WTC11 (cell line): ENCODE measurements at regions not wholly inside any gene's neighbourhood (a gene's known extent, or its start where the extent isn't known, plus 50 kb on each side); places are given as distances from the start of the nearest gene placed in this dataset.

ENCODE experiments used
- ATAC-seq: fragments of 200-7000 bp; cut with Tn5 transposase; 2 replicates; pipeline ENCODE4 v1.10.0; 2021; ENCODE audit warnings: mild to moderate bottlenecking, moderate library complexity
- CTCF ChIA-PET: fragments of 300-600 bp; sonication (Branson Sonifier 250); formaldehyde crosslinking; loops from one replicate; lab custom pipeline; 2021; ENCODE audit warnings: antibody characterized with exemption; lab: Charles Lee
- POLR2A ChIA-PET: fragments of 350-600 bp; sonication (Branson Sonifier 250); formaldehyde crosslinking; loops from one replicate; lab custom pipeline; 2021; ENCODE audit warnings: antibody characterized with exemption; lab: Charles Lee
- DNase-seq: peaks from one replicate; pipeline ENCODE4 v3.0.0; 2021; ENCODE audit warnings: low spot score
- H3K27ac Mint-ChIP-seq: 2 replicates; pipeline ENCODE4 v1.8.0; 2021; ENCODE audit warnings: mixed read lengths
- H3K27me3 Mint-ChIP-seq: 2 replicates; pipeline ENCODE4 v1.8.0; 2021; ENCODE audit warnings: low read depth, mild to moderate bottlenecking, moderate library complexity, mixed read lengths
- H3K36me3 Mint-ChIP-seq: 2 replicates; pipeline ENCODE4 v1.8.0; 2021; ENCODE audit warnings: mixed read lengths
- H3K4me1 Mint-ChIP-seq: 2 replicates; pipeline ENCODE4 v1.8.0; 2022; ENCODE audit warnings: mixed read lengths
- H3K4me3 Mint-ChIP-seq: 2 replicates; pipeline ENCODE4 v1.8.0; 2021; ENCODE audit warnings: mild to moderate bottlenecking, moderate library complexity, mixed read lengths
- H3K9me3 Mint-ChIP-seq: 2 replicates; pipeline ENCODE4 v1.8.0; 2021; ENCODE audit warnings: mixed read lengths
- ATF1 ChIP-seq: sonication (generic); formaldehyde crosslinking; IDR thresholded peaks from 2 replicates; pipeline ENCODE4 v1.8.1; 2023; ENCODE audit warnings: mild to moderate bottlenecking, moderate library complexity, missing genetic modification reagents
- CREM ChIP-seq: sonication (generic); formaldehyde crosslinking; IDR thresholded peaks from 2 replicates; pipeline ENCODE4 v1.8.1; 2022; ENCODE audit warnings: mild to moderate bottlenecking, missing genetic modification reagents, moderate library complexity
- CTCF ChIP-seq: fragments of 200-600 bp; IDR thresholded peaks from 2 replicates; pipeline ENCODE4 v1.8.0; 2022; ENCODE audit warnings: antibody characterized with exemption
- GABPB1 ChIP-seq: sonication (generic); formaldehyde crosslinking; IDR thresholded peaks from 2 replicates; pipeline ENCODE4 v1.8.1; 2023; ENCODE audit warnings: mild to moderate bottlenecking, missing genetic modification reagents
- KAT7 ChIP-seq: sonication (generic); formaldehyde crosslinking; IDR thresholded peaks from 2 replicates; pipeline ENCODE4 v1.8.1; 2023; ENCODE audit warnings: missing genetic modification reagents, mild to moderate bottlenecking, borderline replicate concordance
- MXD4 ChIP-seq: fragments of 250-450 bp; sonication (Bioruptor Pico); IDR thresholded peaks from 2 replicates; pipeline ENCODE4 v1.8.0; 2021; ENCODE audit warnings: mild to moderate bottlenecking, moderate library complexity, borderline replicate concordance
- MYBL2 ChIP-seq: sonication (generic); formaldehyde crosslinking; IDR thresholded peaks from 2 replicates; pipeline ENCODE4 v1.8.1; 2023; ENCODE audit warnings: mild to moderate bottlenecking, moderate library complexity, missing genetic modification reagents
- NR3C1 ChIP-seq: sonication (generic); formaldehyde crosslinking; conservative IDR thresholded peaks from 2 replicates; pipeline ENCODE4 v1.8.1; 2023; ENCODE audit warnings: low read depth, mild to moderate bottlenecking, missing genetic modification reagents
- RELA ChIP-seq: sonication (generic); formaldehyde crosslinking; IDR thresholded peaks from 2 replicates; pipeline ENCODE4 v1.8.1; 2022; ENCODE audit warnings: missing genetic modification reagents, mild to moderate bottlenecking, borderline replicate concordance
- ZNF121 ChIP-seq: sonication (generic); formaldehyde crosslinking; IDR thresholded peaks from 2 replicates; pipeline ENCODE4 v1.8.0; 2023; ENCODE audit warnings: missing genetic modification reagents
- ZNF396 ChIP-seq: fragments of 250-450 bp; sonication (Bioruptor Pico); IDR thresholded peaks from 2 replicates; pipeline ENCODE4 v1.8.0; 2021; ENCODE audit warnings: mild to moderate bottlenecking, moderate library complexity, borderline replicate concordance
- ZNF423 ChIP-seq: fragments of 250-450 bp; sonication (Bioruptor Pico); IDR thresholded peaks from 2 replicates; pipeline ENCODE4 v2.1.2; 2022; ENCODE audit warnings: mild to moderate bottlenecking, moderate library complexity
- ZNF512 ChIP-seq: sonication (generic); formaldehyde crosslinking; IDR thresholded peaks from 2 replicates; pipeline ENCODE4 v1.8.1; 2022; ENCODE audit warnings: missing genetic modification reagents, borderline replicate concordance
- TF ChIP-seq, protein P1 (sequence below): sonication (generic); formaldehyde crosslinking; IDR thresholded peaks from 2 replicates; pipeline ENCODE4 v1.8.1; 2023; ENCODE audit warnings: mild to moderate bottlenecking, missing genetic modification reagents
- TF ChIP-seq, protein P2 (sequence below): sonication (generic); formaldehyde crosslinking; IDR thresholded peaks from 2 replicates; pipeline ENCODE4 v1.8.0; 2022; ENCODE audit warnings: mild to moderate bottlenecking, missing genetic modification reagents
- TF ChIP-seq, protein P3 (sequence below): sonication (generic); formaldehyde crosslinking; IDR thresholded peaks from 2 replicates; pipeline ENCODE4 v1.8.0; 2023; ENCODE audit warnings: mild to moderate bottlenecking, missing genetic modification reagents
- TF ChIP-seq, protein P4 (sequence below): fragments of 250-450 bp; sonication (Bioruptor Pico); IDR thresholded peaks from 2 replicates; pipeline ENCODE4 v1.9.0; 2021; ENCODE audit warnings: mild to moderate bottlenecking, borderline replicate concordance

DNA sequence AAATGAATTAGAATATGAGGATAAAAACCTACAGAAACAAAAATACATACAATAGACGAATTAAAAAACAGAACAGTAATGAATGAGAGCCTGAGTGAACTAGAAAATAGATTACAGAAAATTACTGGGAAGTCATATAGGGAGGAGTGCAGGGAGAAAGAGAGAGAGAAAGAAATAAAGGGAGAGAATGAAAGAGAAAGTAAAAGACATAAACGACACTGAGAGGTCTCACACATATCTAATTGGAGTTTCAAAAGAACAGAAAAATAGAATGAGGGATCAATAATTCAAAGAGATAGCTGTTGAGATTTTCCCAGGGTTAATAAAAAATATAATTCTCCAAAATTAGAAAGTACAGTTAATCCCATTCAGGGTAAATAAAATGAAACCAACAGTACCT, 156.4 kb upstream of the FTMT start:
- POLR2A ChIA-PET, result no interaction called here
- Mint-ChIP-seq H3K9me3 (no peaks in the 10 kb centered on the region), H3K4me1 (peaks cover 31% of the 10 kb centered on the region), H3K27ac (no peak overlapping the region), H3K27me3 (no peaks in the 10 kb centered on the region), H3K4me3 (no peak overlapping the region), H3K36me3 (no peaks in the 10 kb centered on the region)
- ATAC-seq, result no peak
- no peak for DNase-seq
- CTCF ChIA-PET, result no interaction called here
- TF ChIP-seq, protein P1, sequence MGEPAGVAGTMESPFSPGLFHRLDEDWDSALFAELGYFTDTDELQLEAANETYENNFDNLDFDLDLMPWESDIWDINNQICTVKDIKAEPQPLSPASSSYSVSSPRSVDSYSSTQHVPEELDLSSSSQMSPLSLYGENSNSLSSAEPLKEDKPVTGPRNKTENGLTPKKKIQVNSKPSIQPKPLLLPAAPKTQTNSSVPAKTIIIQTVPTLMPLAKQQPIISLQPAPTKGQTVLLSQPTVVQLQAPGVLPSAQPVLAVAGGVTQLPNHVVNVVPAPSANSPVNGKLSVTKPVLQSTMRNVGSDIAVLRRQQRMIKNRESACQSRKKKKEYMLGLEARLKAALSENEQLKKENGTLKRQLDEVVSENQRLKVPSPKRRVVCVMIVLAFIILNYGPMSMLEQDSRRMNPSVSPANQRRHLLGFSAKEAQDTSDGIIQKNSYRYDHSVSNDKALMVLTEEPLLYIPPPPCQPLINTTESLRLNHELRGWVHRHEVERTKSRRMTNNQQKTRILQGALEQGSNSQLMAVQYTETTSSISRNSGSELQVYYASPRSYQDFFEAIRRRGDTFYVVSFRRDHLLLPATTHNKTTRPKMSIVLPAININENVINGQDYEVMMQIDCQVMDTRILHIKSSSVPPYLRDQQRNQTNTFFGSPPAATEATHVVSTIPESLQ (CRISPR knock-in tag), result no peak
- no peak for TF ChIP-seq RELA (CRISPR knock-in tag)

GRCh38 chr5:121698690-121699089, 153.0 kb upstream of the FTMT start:
- Mint-ChIP-seq H3K9me3 (no peaks in the 10 kb centered on the region), H3K27me3 (no peaks in the 10 kb centered on the region), H3K4me1 (peaks cover 13% of the 10 kb centered on the region), H3K36me3 (no peaks in the 10 kb centered on the region), H3K27ac (no peak overlapping the region), H3K4me3 (no peak overlapping the region)
- DNase-seq (no peak), ATAC-seq (no peak)
- POLR2A ChIA-PET, result no interaction called here
- no peak for TF ChIP-seq ATF1
- TF ChIP-seq, protein P2, sequence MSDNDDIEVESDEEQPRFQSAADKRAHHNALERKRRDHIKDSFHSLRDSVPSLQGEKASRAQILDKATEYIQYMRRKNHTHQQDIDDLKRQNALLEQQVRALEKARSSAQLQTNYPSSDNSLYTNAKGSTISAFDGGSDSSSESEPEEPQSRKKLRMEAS (CRISPR knock-in tag), result no peak
- no peak for TF ChIP-seq ZNF512 (CRISPR knock-in tag)
- TF ChIP-seq CTCF, result no peak
- TF ChIP-seq KAT7 (CRISPR knock-in tag), result no peak
- TF ChIP-seq, protein P3, sequence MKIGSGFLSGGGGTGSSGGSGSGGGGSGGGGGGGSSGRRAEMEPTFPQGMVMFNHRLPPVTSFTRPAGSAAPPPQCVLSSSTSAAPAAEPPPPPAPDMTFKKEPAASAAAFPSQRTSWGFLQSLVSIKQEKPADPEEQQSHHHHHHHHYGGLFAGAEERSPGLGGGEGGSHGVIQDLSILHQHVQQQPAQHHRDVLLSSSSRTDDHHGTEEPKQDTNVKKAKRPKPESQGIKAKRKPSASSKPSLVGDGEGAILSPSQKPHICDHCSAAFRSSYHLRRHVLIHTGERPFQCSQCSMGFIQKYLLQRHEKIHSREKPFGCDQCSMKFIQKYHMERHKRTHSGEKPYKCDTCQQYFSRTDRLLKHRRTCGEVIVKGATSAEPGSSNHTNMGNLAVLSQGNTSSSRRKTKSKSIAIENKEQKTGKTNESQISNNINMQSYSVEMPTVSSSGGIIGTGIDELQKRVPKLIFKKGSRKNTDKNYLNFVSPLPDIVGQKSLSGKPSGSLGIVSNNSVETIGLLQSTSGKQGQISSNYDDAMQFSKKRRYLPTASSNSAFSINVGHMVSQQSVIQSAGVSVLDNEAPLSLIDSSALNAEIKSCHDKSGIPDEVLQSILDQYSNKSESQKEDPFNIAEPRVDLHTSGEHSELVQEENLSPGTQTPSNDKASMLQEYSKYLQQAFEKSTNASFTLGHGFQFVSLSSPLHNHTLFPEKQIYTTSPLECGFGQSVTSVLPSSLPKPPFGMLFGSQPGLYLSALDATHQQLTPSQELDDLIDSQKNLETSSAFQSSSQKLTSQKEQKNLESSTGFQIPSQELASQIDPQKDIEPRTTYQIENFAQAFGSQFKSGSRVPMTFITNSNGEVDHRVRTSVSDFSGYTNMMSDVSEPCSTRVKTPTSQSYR (CRISPR knock-in tag), result no peak
- no peak for TF ChIP-seq NR3C1
- TF ChIP-seq MXD4, result no peak
- no peak for TF ChIP-seq CREM (CRISPR knock-in tag)
- TF ChIP-seq, protein P4, sequence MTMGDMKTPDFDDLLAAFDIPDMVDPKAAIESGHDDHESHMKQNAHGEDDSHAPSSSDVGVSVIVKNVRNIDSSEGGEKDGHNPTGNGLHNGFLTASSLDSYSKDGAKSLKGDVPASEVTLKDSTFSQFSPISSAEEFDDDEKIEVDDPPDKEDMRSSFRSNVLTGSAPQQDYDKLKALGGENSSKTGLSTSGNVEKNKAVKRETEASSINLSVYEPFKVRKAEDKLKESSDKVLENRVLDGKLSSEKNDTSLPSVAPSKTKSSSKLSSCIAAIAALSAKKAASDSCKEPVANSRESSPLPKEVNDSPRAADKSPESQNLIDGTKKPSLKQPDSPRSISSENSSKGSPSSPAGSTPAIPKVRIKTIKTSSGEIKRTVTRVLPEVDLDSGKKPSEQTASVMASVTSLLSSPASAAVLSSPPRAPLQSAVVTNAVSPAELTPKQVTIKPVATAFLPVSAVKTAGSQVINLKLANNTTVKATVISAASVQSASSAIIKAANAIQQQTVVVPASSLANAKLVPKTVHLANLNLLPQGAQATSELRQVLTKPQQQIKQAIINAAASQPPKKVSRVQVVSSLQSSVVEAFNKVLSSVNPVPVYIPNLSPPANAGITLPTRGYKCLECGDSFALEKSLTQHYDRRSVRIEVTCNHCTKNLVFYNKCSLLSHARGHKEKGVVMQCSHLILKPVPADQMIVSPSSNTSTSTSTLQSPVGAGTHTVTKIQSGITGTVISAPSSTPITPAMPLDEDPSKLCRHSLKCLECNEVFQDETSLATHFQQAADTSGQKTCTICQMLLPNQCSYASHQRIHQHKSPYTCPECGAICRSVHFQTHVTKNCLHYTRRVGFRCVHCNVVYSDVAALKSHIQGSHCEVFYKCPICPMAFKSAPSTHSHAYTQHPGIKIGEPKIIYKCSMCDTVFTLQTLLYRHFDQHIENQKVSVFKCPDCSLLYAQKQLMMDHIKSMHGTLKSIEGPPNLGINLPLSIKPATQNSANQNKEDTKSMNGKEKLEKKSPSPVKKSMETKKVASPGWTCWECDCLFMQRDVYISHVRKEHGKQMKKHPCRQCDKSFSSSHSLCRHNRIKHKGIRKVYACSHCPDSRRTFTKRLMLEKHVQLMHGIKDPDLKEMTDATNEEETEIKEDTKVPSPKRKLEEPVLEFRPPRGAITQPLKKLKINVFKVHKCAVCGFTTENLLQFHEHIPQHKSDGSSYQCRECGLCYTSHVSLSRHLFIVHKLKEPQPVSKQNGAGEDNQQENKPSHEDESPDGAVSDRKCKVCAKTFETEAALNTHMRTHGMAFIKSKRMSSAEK, result no peak
- no peak for TF ChIP-seq ZNF423 (CRISPR knock-in tag)
- TF ChIP-seq ZNF121, result no peak
- TF ChIP-seq MYBL2 (CRISPR knock-in tag), result no peak
- no peak for TF ChIP-seq ZNF396 (CRISPR knock-in tag)
- no peak for TF ChIP-seq GABPB1
- CTCF ChIA-PET, result no interaction called here
